Neuronal stem cell (in vitro differentiated cells): ENCODE measurements at regions not wholly inside any gene's neighbourhood (a gene's known extent, or its start where the extent isn't known, plus 50 kb on each side); places are given as distances from the start of the nearest gene placed in this dataset.
"Not testable (repeated sequence)": the region's sequence is repeated elsewhere in the genome, so short reads cannot be mapped to it uniquely, and the experiment has no call there.

Experiments
- DNase-seq: peaks from one replicate; pipeline ENCODE4 v3.0.0-alpha.2; 2013; ENCODE audit warnings: low spot score
- H2AFZ ChIP-seq: one replicate; pipeline ENCODE4 v1.6.1; 2013; ENCODE audit warnings: mild to moderate bottlenecking, low read length, inconsistent platforms
- H2AK5ac ChIP-seq: 2 replicates; pipeline ENCODE4 v1.6.1; 2013; ENCODE audit warnings: low read depth, mild to moderate bottlenecking, inconsistent platforms, low read length, moderate library complexity, mixed read lengths
- H2BK120ac ChIP-seq: 2 replicates; pipeline ENCODE4 v1.6.1; 2013; ENCODE audit warnings: low read depth, mild to moderate bottlenecking, inconsistent platforms, low read length, moderate library complexity, mixed read lengths
- H2BK12ac ChIP-seq: one replicate; pipeline ENCODE4 v1.6.1; 2013; ENCODE audit warnings: low read length, inconsistent platforms
- H2BK15ac ChIP-seq: 2 replicates; pipeline ENCODE4 v1.6.1; 2013; ENCODE audit warnings: mild to moderate bottlenecking, low read length, inconsistent platforms, mixed read lengths
- H2BK5ac ChIP-seq: one replicate; pipeline ENCODE4 v1.6.1; 2013; ENCODE audit warnings: inconsistent platforms, mild to moderate bottlenecking, low read length, moderate library complexity
- H3K14ac ChIP-seq: one replicate; pipeline ENCODE4 v1.6.1; 2013; ENCODE audit warnings: low read length, inconsistent platforms
- H3K18ac ChIP-seq: 2 replicates; pipeline ENCODE4 v1.6.1; 2013; ENCODE audit warnings: low read length, inconsistent platforms
- H3K23ac ChIP-seq: 2 replicates; pipeline ENCODE4 v1.6.1; 2013; ENCODE audit warnings: low read depth, mild to moderate bottlenecking, mixed read lengths, low read length, inconsistent platforms; ENCODE audit not compliant: poor library complexity
- H3K27ac ChIP-seq: replicated peaks from 3 replicates; pipeline ENCODE4 v1.5.1; 2013; ENCODE audit warnings: low read length, inconsistent platforms
- H3K27me3 ChIP-seq, 3 experiments: 2 replicates each; pipeline ENCODE4 v1.6.1; 2013; ENCODE audit warnings: low read length in 3 of 3, mild to moderate bottlenecking in 2 of 3, inconsistent platforms in 1 of 3, low read depth in 1 of 3, mixed read lengths in 1 of 3, moderate library complexity in 1 of 3; ENCODE audit not compliant: control insufficient read depth in 3 of 3, insufficient read depth in 3 of 3
- H3K36me3 ChIP-seq, 2 donors: replicated peaks in 1 of 2; 2 replicates each; pipeline ENCODE4 v1.6.1; 2013; ENCODE audit warnings: low read length in 2 of 2; ENCODE audit not compliant: control insufficient read depth in 2 of 2, insufficient read depth in 2 of 2
- H3K4ac ChIP-seq: 2 replicates; pipeline ENCODE4 v1.6.1; 2013; ENCODE audit warnings: inconsistent platforms, mild to moderate bottlenecking, low read length, moderate library complexity
- H3K4me1 ChIP-seq, 2 donors: 1 replicate in 1 of 2; 2 replicates in 1 of 2; pipeline ENCODE4 v1.6.1; 2013; ENCODE audit warnings: low read length in 2 of 2, low read depth in 1 of 2; ENCODE audit not compliant: control insufficient read depth in 2 of 2, insufficient read depth in 1 of 2
- H3K4me2 ChIP-seq: one replicate; pipeline ENCODE4 v1.6.1; 2013; ENCODE audit warnings: mild to moderate bottlenecking, low read length, inconsistent platforms; ENCODE audit not compliant: insufficient read depth, poor library complexity, severe bottlenecking
- H3K4me3 ChIP-seq, 2 donors: 2 replicates each; pipeline ENCODE4 v1.5.1; 2013; ENCODE audit warnings: low read length in 2 of 2, mild to moderate bottlenecking in 2 of 2, inconsistent platforms in 1 of 2, moderate library complexity in 1 of 2
- H3K79me1 ChIP-seq: one replicate; pipeline ENCODE4 v1.6.1; 2013; ENCODE audit warnings: low read depth, mild to moderate bottlenecking, inconsistent platforms, low read length, moderate library complexity
- H3K9ac ChIP-seq: one replicate; pipeline ENCODE4 v1.6.1; 2013; ENCODE audit warnings: mild to moderate bottlenecking, low read depth, low read length, inconsistent platforms; ENCODE audit not compliant: poor library complexity
- H3K9me3 ChIP-seq, 2 donors: replicated peaks in 1 of 2; 2 replicates each; pipeline versions ENCODE3 to v1.6.1; 2013; ENCODE audit warnings: low read length in 2 of 2, mild to moderate bottlenecking in 2 of 2, inconsistent platforms in 1 of 2, low read depth in 1 of 2, mixed read lengths in 1 of 2, moderate library complexity in 1 of 2; ENCODE audit not compliant: control insufficient read depth in 2 of 2, insufficient read depth in 1 of 2
- H4K8ac ChIP-seq: one replicate; pipeline ENCODE4 v1.6.1; 2013; ENCODE audit warnings: low read depth, mild to moderate bottlenecking, inconsistent platforms, low read length, moderate library complexity
- H4K91ac ChIP-seq: one replicate; pipeline ENCODE4 v1.6.1; 2013; ENCODE audit warnings: low read length, low read depth, mild to moderate bottlenecking, inconsistent platforms; ENCODE audit not compliant: poor library complexity
- WGBS, 2 donors: extraction: QIAGEN DNeasy Blood & Tissue Kit; methylation state at CpG; one replicate each; pipeline ENCODE4 v1.1.7; 2013; ENCODE audit warnings: missing lambda C conversion rate in 2 of 2, mixed read lengths in 1 of 2; ENCODE audit not compliant: insufficient read length in 2 of 2, insufficient replicate concordance in 1 of 2; ENCODE audit errors: extremely low coverage in 2 of 2; 5-methylcytosine and 5-hydroxymethylcytosine counted together

- H2AFZ ChIP-seq = no peak overlapping the region
- H3K36me3 ChIP-seq = no peaks in the 10 kb centered on the region
- H2BK15ac ChIP-seq = no peak overlapping the region
- no peak overlapping the region for H3K4me3 ChIP-seq
- no peak overlapping the region for H4K91ac ChIP-seq
- no peak overlapping the region for H3K4ac ChIP-seq
- H3K18ac ChIP-seq = no peak overlapping the region
- H2BK12ac ChIP-seq = no peak overlapping the region
- H3K27ac ChIP-seq = no peak overlapping the region
- no peaks in the 10 kb centered on the region for H3K79me1 ChIP-seq
- no peak overlapping the region for H2BK120ac ChIP-seq
- no peak overlapping the region for H3K9ac ChIP-seq
- no peaks in the 10 kb centered on the region for H3K9me3 ChIP-seq
- no peaks in the 10 kb centered on the region for H3K27me3 ChIP-seq
- no peak overlapping the region for H4K8ac ChIP-seq
- H2AK5ac ChIP-seq = no peak overlapping the region
- H3K23ac ChIP-seq = no peak overlapping the region
- DNase-seq = no peak
- H3K4me2 ChIP-seq = no peak overlapping the region
- WGBS, 2 donors = no CpG with 5 or more reads among the region's 2 CpGs
- no peak overlapping the region for H3K14ac ChIP-seq
- no peak overlapping the region for H2BK5ac ChIP-seq
- no peaks in the 10 kb centered on the region for H3K4me1 ChIP-seq
Observed at GRCh38 chr4:132479543-132479942, 669.6 kb upstream of the PCDH10 start.

DNA sequence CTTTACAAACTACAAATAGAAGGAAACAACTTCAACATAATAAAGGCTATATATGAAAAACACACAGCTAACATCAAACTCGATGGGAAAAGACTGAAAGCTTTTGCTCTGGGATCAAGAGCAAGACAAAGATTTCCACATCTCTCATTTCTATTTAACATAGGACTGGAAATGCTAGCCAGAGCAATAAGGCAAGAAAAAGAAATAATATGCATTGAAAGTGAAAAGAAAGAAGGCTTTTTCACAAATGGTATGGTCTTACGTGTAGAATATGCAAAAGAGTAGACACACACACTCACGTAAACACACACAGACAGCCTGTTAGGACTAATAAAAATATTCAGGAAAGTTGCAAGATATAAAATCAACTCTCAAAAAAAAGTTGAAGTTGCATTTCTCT is 660.5 kb upstream of the PCDH10 start:
- Histone ChIP-seq H2AK5ac (no peak overlapping the region), H2AFZ (no peak overlapping the region), H4K91ac (no peak overlapping the region), H3K4me2 (no peak overlapping the region), H2BK5ac (no peak overlapping the region), H3K9ac (no peak overlapping the region), H3K4me3 (no peak overlapping the region), H3K18ac (no peak overlapping the region), H3K9me3 (no peaks in the 10 kb centered on the region), H2BK120ac (no peak overlapping the region), H3K79me1 (no peaks in the 10 kb centered on the region), H3K36me3 (no peaks in the 10 kb centered on the region), H3K27me3 (no peaks in the 10 kb centered on the region), H3K23ac (no peak overlapping the region), H2BK12ac (no peak overlapping the region), H3K4ac (no peak overlapping the region), H3K27ac (no peak overlapping the region), H4K8ac (no peak overlapping the region), H3K14ac (no peak overlapping the region), H2BK15ac (no peak overlapping the region), H3K4me1 (no peaks in the 10 kb centered on the region)
- DNase-seq = no peak
- no CpG with 5 or more reads among the region's 3 CpGs for WGBS, 2 donors

- H4K8ac ChIP-seq = no peak overlapping the region
- H2AK5ac ChIP-seq = no peak overlapping the region
- no peak overlapping the region for H3K4me2 ChIP-seq
- H3K4me1 ChIP-seq = no peaks in the 10 kb centered on the region
- no peak overlapping the region for H4K91ac ChIP-seq
- no peak overlapping the region for H3K9ac ChIP-seq
- H3K36me3 ChIP-seq = no peaks in the 10 kb centered on the region
- no peak overlapping the region for H2AFZ ChIP-seq
- H3K9me3 ChIP-seq = no peaks in the 10 kb centered on the region
- no peak overlapping the region for H3K14ac ChIP-seq
- no peak overlapping the region for H2BK15ac ChIP-seq
- no peak overlapping the region for H3K4me3 ChIP-seq
- no peak overlapping the region for H2BK120ac ChIP-seq
- DNase-seq = no peak
- H3K23ac ChIP-seq = no peak overlapping the region
- no peak overlapping the region for H2BK5ac ChIP-seq
- no peak overlapping the region for H3K4ac ChIP-seq
- no peaks in the 10 kb centered on the region for H3K27me3 ChIP-seq
- H2BK12ac ChIP-seq = no peak overlapping the region
- H3K79me1 ChIP-seq = no peaks in the 10 kb centered on the region
- H3K27ac ChIP-seq = no peak overlapping the region
- H3K18ac ChIP-seq = no peak overlapping the region
Observed at GRCh38 chr4:132493476-132493875, 655.6 kb upstream of the PCDH10 start.

- H3K18ac ChIP-seq, H3K14ac ChIP-seq, H3K36me3 ChIP-seq, H2BK15ac ChIP-seq, H3K9me3 ChIP-seq, DNase-seq, H3K4ac ChIP-seq, H3K4me2 ChIP-seq, H4K91ac ChIP-seq, H3K27ac ChIP-seq, H3K27me3 ChIP-seq, H2BK120ac ChIP-seq, H3K4me3 ChIP-seq, H2AK5ac ChIP-seq, H3K4me1 ChIP-seq, H4K8ac ChIP-seq, H3K79me1 ChIP-seq, H3K9ac ChIP-seq, H2AFZ ChIP-seq, H2BK12ac ChIP-seq, H3K23ac ChIP-seq, H2BK5ac ChIP-seq: not testable (repeated sequence)
- no CpG with 5 or more reads among the region's 9 CpGs for WGBS, 2 donors
Observed at GRCh38 chr4:132495267-132495812, 653.8 kb upstream of the PCDH10 start.
